Breast epithelium (tissue), 4 donors: ENCODE measurements at regions not wholly inside any gene's neighbourhood (a gene's known extent, or its start where the extent isn't known, plus 50 kb on each side); places are given as distances from the start of the nearest gene placed in this dataset.
A peak's percentile ranks its signal among the peaks of the same experiment; 100 is the strongest.

Experiments used
- DNase-seq, 2 donors: peaks; one replicate each; pipeline ENCODE4 v3.0.0-alpha.2; 2019; ENCODE audit warnings: low spot score in 2 of 2
- H3K27ac ChIP-seq, 2 donors: fragments of 200-600 bp; sonication (generic) in 1 of 2; one replicate each; pipeline ENCODE4 v1.5.1; 2016 to 2019; ENCODE audit warnings: mild to moderate bottlenecking in 1 of 2
- H3K27me3 ChIP-seq, 2 donors: fragments of 200-600 bp; sonication (generic) in 1 of 2; one replicate each; pipeline versions ENCODE4 v1.5.1 to v1.6.0; 2017 to 2019; ENCODE audit warnings: control low read depth in 1 of 2, mild to moderate bottlenecking in 1 of 2
- H3K36me3 ChIP-seq: fragments of 200-600 bp; one replicate; pipeline ENCODE4 v1.5.1; 2019
- H3K4me1 ChIP-seq, 2 donors: fragments of 200-600 bp; sonication (generic); one replicate each; pipeline ENCODE4 v1.5.1; 2016 to 2019; ENCODE audit warnings: control low read depth in 1 of 2
- H3K4me3 ChIP-seq, 3 donors: fragments of 200-600 bp; sonication (generic); 1 replicate in 2 of 3; 2 replicates in 1 of 3; pipeline ENCODE4 v1.5.1; 2016 to 2019; ENCODE audit warnings: mild to moderate bottlenecking in 3 of 3, moderate library complexity in 2 of 3
- H3K9me3 ChIP-seq, 2 donors: fragments of 200-600 bp; sonication (generic) in 1 of 2; one replicate each; pipeline ENCODE4 v1.5.1; 2016 to 2019; ENCODE audit warnings: control low read depth in 1 of 2
- POLR2A ChIP-seq: fragments of 450-650 bp; IDR thresholded peaks from one replicate; pipeline ENCODE4 v1.6.1; 2016; ENCODE audit warnings: antibody characterized with exemption, mild to moderate bottlenecking, moderate library complexity
- POLR2AphosphoS5 ChIP-seq, 3 donors: sonication (generic); formaldehyde crosslinking; IDR thresholded peaks; one replicate each; pipeline ENCODE4 v1.6.1; 2017; ENCODE audit warnings: antibody characterized with exemption in 3 of 3
- intact Hi-C: fragments of 100-400 bp; cut with DNase I; formaldehyde crosslinking; loops from one replicate; pipeline ENCODE4 v1.15.1; 2023; ENCODE audit warnings: low total_unique reads
- TF ChIP-seq, protein P1 (sequence below), 3 donors: fragments of 450-650 bp; IDR thresholded peaks; one replicate each; pipeline ENCODE4 v1.5.1; 2016 to 2017; ENCODE audit warnings: antibody characterized with exemption in 3 of 3, mild to moderate bottlenecking in 3 of 3, moderate library complexity in 3 of 3

DNA sequence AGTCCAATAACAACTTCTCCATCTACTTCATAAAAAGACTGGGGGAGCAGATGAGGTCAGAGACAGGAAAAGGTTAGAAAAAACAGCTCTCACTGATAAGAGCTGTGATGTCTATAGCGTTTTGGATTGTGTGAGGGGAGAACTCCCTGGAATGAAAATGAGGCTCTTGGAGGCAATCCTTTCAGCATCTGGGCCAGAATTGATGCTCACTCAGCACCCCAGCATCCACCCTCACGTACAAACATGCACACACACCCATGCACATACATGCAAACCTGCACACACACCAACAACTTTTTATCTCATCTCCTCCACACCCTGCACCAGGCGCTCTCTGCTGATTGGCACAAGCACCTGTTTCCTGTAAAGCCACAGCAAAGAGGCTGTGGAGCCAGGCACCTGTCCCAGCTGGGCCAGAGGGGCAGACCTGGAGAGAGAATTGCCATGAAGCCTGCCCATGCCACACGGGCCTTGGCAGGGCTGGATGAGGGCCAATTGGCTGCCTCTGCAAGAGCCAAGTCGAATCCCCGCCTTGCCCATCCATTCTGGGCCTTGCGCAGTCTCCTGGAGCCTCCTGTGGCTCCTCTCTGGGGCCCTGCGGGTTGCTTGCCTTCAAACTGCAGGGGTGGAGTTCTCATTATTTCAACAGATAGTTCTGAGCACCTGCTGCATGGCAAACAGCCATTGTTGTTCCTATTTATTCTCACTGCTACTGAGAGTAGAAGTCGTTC lies 53.1 kb downstream of the SYNE3 start:
- Histone ChIP-seq H3K4me3 (no peak overlapping the region), H3K27ac (peak overlapping the region in 1 of 2 donors; percentile 52), H3K4me1 (no peaks in the 10 kb centered on the region), H3K9me3 (no peaks in the 10 kb centered on the region), H3K27me3 (no peaks in the 10 kb centered on the region), H3K36me3 (no peaks in the 10 kb centered on the region)
- DNase-seq = no peak
- intact Hi-C loops = no loop called here
- TF ChIP-seq POLR2AphosphoS5 (IDR thresholded peaks at IDR 0.05) = no peak
- TF ChIP-seq, protein P1, sequence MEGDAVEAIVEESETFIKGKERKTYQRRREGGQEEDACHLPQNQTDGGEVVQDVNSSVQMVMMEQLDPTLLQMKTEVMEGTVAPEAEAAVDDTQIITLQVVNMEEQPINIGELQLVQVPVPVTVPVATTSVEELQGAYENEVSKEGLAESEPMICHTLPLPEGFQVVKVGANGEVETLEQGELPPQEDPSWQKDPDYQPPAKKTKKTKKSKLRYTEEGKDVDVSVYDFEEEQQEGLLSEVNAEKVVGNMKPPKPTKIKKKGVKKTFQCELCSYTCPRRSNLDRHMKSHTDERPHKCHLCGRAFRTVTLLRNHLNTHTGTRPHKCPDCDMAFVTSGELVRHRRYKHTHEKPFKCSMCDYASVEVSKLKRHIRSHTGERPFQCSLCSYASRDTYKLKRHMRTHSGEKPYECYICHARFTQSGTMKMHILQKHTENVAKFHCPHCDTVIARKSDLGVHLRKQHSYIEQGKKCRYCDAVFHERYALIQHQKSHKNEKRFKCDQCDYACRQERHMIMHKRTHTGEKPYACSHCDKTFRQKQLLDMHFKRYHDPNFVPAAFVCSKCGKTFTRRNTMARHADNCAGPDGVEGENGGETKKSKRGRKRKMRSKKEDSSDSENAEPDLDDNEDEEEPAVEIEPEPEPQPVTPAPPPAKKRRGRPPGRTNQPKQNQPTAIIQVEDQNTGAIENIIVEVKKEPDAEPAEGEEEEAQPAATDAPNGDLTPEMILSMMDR (IDR thresholded peaks at IDR 0.05) = no peak
- TF ChIP-seq POLR2A = no peak

DNA sequence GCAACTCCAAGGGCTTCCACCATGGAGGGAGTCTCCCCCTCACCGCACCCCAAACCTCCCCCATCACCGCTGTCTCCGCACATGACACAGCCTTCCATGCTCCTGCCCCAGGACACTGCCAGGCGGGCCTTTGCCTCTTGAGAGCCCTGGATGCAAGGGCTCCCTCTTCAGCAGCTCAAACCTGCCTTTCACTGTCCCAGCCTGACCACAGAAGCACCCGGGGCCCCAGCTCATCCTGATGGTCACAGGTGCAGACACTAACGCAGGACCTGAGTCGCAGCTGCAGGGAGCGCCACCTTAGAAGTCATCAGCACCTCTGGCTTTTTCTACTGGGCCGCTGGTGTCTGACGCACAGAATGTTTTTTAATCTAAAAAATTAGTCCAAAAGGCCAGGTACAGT lies 54.0 kb downstream of the SYNE3 start:
- DNase-seq = no peak
- no peaks in the 10 kb centered on the region for H3K36me3 ChIP-seq
- no peak overlapping the region for H3K27ac ChIP-seq
- no peak for TF ChIP-seq POLR2AphosphoS5 (IDR thresholded peaks at IDR 0.05)
- TF ChIP-seq, protein P1 (IDR thresholded peaks at IDR 0.05) = no peak
- no peak for TF ChIP-seq POLR2A
- no peaks in the 10 kb centered on the region for H3K27me3 ChIP-seq
- intact Hi-C loops = no loop called here
- H3K9me3 ChIP-seq = no peaks in the 10 kb centered on the region
- H3K4me3 ChIP-seq = no peak overlapping the region
- H3K4me1 ChIP-seq = no peaks in the 10 kb centered on the region

DNA sequence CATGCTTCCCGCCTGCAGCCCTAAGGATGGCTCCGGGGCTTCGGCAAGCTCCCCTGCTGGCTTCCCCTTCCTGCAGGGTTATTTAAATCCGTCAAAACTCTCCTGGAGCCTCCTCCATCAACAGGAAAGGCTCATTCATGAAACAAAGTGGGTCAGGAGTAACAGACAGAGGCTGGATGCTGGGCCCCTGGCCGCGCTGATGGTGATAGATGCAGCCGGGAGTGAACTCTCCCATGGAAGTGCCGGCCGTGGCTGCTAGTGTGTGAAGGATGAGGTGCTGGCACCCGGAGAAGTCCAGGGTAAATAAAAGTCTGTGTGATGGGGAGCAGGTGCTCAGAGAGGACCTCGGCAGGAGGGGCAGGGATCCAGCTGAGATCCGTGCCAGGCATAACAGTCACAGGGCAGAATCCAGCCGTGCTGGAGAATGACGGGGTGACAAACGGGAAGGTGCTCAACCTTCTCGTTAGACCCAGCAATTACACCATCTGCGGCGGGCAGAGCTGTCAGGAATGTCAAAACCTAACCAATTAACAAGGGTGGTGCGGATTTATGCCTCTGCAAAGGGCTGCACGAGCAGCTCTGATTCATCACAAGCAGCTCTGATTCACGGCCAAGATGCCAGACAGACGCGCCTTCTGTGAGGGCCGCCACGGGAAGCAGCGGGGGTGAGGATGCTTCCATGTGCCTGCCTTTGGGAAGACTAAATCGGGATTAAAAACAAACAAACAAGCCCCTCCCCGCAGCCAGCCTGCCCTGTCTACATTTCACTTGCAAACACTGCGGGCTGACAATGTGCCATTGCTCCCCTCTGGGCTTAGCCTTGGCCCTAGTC lies 55.6 kb downstream of the SYNE3 start:
- no peaks in the 10 kb centered on the region for H3K36me3 ChIP-seq
- H3K27me3 ChIP-seq = no peaks in the 10 kb centered on the region
- DNase-seq = no peak
- TF ChIP-seq, protein P1 (IDR thresholded peaks at IDR 0.05) = no peak
- TF ChIP-seq POLR2AphosphoS5 (IDR thresholded peaks at IDR 0.05) = no peak
- TF ChIP-seq POLR2A = no peak
- intact Hi-C loops = no loop called here
- no peak overlapping the region for H3K27ac ChIP-seq
- no peak overlapping the region for H3K4me3 ChIP-seq
- no peaks in the 10 kb centered on the region for H3K9me3 ChIP-seq
- no peaks in the 10 kb centered on the region for H3K4me1 ChIP-seq

DNA sequence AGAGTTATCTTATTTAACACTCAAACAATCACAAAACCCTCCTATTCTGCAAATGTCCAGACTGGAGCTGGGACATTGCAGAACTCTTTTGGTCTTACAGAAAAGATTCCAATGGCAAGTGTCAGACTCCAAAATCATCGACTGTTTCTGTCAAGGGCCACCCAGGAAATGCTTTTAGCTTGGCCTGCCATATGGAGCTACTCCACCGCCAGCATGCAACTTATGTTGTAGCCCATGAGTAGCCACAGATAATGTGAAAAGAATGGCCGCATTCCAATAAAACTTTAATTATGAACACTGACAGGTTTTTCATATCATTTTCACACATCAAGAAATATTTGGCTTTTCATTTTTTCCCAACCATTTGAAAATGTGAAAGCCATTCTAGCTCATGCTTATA lies 57.5 kb downstream of the SYNE3 start:
- H3K27me3 ChIP-seq = no peaks in the 10 kb centered on the region
- TF ChIP-seq, protein P1 (IDR thresholded peaks at IDR 0.05) = no peak
- TF ChIP-seq POLR2AphosphoS5 (IDR thresholded peaks at IDR 0.05) (no peak), POLR2A (no peak)
- no peaks in the 10 kb centered on the region for H3K36me3 ChIP-seq
- no peaks in the 10 kb centered on the region for H3K9me3 ChIP-seq
- no peak for DNase-seq
- no peak overlapping the region for H3K4me3 ChIP-seq
- H3K4me1 ChIP-seq = no peaks in the 10 kb centered on the region
- intact Hi-C loops = no loop called here
- no peak overlapping the region for H3K27ac ChIP-seq

DNA sequence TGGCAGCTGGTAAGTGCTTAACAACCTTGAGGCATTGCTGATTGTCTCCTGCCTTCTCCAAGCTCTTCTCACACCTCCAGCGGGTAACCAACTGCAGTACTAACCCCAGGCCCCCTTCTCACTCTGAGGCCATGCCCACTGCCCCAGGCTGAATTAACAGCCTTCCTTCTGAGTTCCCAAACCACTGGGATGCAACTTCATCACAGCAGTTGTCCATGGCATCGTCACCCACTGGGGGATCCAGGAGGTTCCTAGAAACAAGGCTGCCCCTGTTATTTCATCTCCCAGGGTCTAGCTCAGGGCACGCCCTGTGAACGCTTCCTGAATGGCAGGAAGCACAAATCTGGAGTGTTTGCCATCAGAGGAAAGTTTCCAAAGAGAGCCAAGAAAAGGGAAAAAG lies 58.0 kb downstream of the SYNE3 start:
- H3K36me3 ChIP-seq = no peaks in the 10 kb centered on the region
- DNase-seq = no peak
- no peaks in the 10 kb centered on the region for H3K9me3 ChIP-seq
- TF ChIP-seq POLR2AphosphoS5 (IDR thresholded peaks at IDR 0.05) (no peak), POLR2A (no peak)
- TF ChIP-seq, protein P1 (IDR thresholded peaks at IDR 0.05) = no peak
- no peaks in the 10 kb centered on the region for H3K27me3 ChIP-seq
- no peaks in the 10 kb centered on the region for H3K4me1 ChIP-seq
- H3K27ac ChIP-seq = no peak overlapping the region
- intact Hi-C loops = no loop called here
- no peak overlapping the region for H3K4me3 ChIP-seq
